GM12892 (cell line): ENCODE measurements at regions not wholly inside any gene's neighbourhood (a gene's known extent, or its start where the extent isn't known, plus 50 kb on each side); places are given as distances from the start of the nearest gene placed in this dataset.
"Not testable (repeated sequence)": the region's sequence is repeated elsewhere in the genome, so short reads cannot be mapped to it uniquely, and the experiment has no call there.

Experiments
- DNase-seq: peaks from one replicate; pipeline ENCODE4 v3.0.0; 2011; ENCODE audit not compliant: insufficient read length
- FAIRE-seq: peaks from 2 replicates; lab custom pipeline; 2011; peaks lifted over from hg19 to GRCh38; lab: Jason Lieb, UNC
- POLR2A ChIP-seq: IDR thresholded peaks from 2 replicates; pipeline ENCODE4 v1.6.1; 2011; ENCODE audit warnings: low read depth, low read length, control low read depth
- POLR2AphosphoS5 ChIP-seq: IDR thresholded peaks from 2 replicates; pipeline ENCODE4 v1.6.1; 2011; ENCODE audit warnings: low read depth, low read length, control low read depth
- TAF1 ChIP-seq: IDR thresholded peaks from 2 replicates; pipeline ENCODE4 v1.6.1; 2011; ENCODE audit warnings: low read depth, mild to moderate bottlenecking, control low read depth, low read length, borderline replicate concordance

DNA sequence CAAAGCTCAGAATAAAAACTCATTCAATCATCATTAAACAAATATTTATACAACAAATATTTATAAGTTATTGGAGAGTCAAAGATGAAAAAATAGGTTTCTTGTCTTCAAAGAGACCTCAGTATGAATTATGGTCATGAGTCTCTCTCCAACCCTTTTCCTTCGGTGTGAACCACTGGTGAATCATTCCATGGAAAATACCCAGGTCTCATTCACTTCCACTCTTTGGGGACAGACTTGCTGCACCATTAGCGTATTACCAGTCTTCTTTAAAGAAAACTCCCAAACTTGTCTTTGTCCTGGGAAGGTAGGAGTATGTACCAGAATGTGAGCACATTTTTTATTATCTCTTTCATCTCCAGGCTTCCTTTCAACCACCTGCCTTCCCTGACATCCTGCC, 257.4 kb upstream of the RBMS1 start:
- TF ChIP-seq POLR2A (no peak), TAF1 (no peak), POLR2AphosphoS5 (no peak)
- FAIRE-seq = no peak

DNA sequence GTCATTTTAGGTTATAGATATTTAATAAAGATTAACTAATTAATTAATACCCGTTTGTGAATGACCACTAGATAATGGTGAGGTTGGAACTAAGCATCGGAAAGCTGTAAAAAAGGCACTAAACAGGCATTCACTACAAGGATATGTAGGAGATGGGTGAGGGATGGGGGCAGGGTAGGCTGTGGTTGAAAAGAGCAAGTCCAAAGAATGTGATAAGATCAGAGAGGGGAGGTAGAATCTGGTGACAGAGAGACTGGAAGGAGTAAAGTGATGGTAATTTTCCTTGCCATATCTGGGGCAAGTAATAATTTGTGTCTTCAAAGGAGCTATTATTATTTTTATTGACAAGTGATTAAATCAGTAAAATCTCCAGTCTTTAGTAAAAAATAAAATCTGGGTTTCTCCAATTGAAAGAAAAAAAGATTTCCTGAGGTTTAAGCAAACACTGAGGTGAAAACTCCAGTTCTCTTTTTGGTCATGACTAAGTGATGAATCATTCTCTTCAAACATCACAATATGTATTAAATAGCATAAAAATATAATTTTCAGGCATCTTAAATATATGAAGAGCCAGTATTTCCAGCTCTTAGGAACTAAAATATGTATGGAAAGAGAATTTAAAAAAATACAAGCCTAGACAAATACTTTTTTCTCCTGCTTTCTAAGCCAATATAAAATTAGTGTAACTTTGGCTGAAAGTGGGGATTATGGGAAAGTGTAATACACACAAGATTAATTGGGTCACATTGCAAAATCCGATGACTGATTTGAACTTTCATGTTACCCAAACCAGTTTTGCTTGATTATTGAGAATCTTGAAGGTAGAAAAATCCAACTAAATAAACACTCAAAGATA, 259.1 kb upstream of the RBMS1 start:
- TF ChIP-seq POLR2AphosphoS5 = no peak
- TF ChIP-seq TAF1 = no peak
- no peak for TF ChIP-seq POLR2A
- no peak for DNase-seq
- FAIRE-seq = no peak

More for the DNA sequence above, 257.4 kb upstream of the RBMS1 start:
- DNase-seq = no peak

DNA sequence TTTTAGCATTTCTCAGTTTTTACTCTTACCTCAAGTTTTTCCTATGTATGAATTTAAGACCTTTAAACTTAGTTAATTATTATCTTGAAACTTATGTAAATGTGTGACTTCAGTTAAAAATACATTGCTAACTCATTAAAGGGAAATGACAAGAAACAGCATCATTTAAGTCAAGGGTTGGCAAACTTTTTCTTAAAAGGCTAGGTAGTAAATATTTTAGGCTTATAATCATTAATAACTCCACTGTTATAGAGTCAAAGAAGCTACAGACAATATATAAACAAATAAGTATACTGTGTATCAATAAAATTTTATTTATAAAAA, 259.7 kb upstream of the RBMS1 start:
- DNase-seq (no peak), FAIRE-seq (no peak)
- no peak for TF ChIP-seq POLR2A
- no peak for TF ChIP-seq POLR2AphosphoS5
- no peak for TF ChIP-seq TAF1

DNA sequence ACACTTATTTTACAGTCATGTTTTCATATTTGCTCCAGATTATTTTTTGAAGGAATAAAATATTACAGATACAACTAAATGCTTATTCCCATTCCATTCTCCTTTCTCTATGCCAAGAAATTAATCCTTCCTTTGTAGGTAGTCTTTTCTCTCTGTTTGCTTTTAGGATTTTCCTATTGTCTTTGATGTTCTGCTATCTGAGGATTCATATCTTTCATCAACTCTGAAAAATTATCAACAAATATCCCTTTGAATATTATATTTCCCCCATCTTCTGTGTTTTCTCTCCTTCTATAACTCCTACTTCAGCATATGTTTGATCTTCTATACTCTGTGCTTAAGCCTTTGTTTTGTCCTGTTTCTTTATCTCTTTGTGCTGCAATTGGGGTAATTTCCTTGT, 260.4 kb upstream of the RBMS1 start:
- TF ChIP-seq POLR2A = no peak
- no peak for TF ChIP-seq TAF1
- no peak for TF ChIP-seq POLR2AphosphoS5
- DNase-seq (no peak), FAIRE-seq (no peak)

DNA sequence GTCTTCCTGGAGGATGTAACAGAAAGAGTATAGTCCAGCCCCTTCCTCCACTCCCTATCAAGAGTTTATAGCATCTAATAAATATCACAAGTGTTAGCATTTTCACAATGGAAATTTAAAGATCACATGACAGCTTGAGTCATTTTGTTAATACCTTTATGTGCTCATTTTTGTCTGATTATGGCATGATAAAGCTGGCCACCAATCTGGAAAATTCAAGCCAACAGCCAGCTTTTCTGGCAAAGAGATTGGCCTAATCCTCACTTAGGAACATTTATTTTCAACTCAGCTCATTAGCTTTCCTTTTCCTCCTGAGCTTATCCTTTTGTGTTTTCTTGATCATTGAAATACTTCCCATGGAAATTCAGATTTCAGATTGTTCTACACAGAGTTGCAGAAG, 262.9 kb upstream of the RBMS1 start:
- DNase-seq = no peak
- no peak for TF ChIP-seq POLR2A
- TF ChIP-seq POLR2AphosphoS5 = no peak
- no peak for TF ChIP-seq TAF1
- no peak for FAIRE-seq

DNA sequence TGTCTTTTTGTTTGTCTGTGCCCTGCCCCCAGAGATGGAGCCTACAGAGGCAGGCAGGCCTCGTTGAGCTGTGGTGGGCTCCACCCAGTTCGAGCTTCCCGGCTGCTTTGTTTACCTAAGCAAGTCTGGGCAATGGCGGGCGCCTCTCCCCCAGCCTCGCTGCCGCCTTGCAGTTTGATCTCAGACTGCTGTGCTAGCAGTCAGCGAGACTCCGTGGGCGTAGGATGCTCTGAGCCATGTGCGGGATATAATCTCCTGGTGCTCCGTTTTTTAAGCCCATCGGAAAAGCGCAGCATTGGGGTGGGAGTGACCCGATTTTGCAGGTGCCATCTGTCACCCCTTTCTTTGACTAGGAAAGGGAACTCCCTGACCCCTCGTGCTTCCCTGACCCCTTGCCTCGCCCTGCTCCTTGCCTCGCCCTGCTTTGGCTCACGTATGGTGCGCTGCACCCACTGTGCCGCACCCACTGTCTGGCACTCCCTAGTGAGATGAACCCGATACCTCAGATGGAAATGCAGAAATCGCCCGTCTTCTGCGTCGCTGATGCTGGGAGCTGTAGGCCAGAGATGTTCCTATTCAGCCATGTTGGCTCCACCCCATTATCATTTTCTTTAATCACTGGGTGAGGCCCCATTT, 269.0 kb upstream of the RBMS1 start:
- DNase-seq, FAIRE-seq: not testable (repeated sequence)

DNA sequence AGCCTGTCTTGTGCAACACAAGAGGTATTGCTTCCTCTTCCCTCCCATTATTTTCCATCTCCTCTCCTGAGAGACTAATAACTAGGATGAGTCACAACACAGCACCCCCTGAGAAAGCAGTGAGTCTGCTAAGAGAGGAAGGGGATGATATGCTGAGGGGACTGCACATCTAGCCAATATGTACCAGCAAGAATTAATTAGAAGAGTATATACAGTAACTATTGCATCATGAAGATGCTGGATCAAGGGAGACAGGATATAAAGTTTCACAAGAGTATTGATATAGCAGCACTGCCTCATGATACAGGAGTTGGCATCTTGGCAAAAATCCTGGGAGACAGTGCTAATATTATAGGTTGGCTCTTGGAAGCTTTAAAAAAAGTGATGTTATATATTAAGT, 289.9 kb upstream of the RBMS1 start:
- DNase-seq (no peak), FAIRE-seq (no peak)
- TF ChIP-seq POLR2A = no peak
- no peak for TF ChIP-seq POLR2AphosphoS5
- no peak for TF ChIP-seq TAF1

DNA sequence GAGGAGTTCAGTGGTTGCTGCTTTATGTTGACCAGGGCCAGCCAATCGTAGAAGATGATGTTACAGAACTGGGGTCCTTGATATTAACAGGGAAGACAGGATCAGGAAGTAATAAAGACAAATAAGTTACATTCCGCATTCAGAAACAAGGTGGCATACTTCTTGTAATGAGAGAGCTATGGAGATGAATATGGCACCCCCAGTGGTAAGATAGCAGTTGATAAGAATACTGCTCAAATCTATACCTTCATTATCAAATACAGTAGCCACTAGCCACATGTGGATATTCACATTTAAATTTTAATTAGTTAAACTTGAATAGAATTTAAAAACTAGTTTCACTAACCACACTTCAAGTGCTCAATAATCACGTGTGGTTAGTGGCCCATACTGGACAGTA, 290.4 kb upstream of the RBMS1 start:
- FAIRE-seq (no peak), DNase-seq (no peak)
- TF ChIP-seq POLR2AphosphoS5 (no peak), POLR2A (no peak), TAF1 (no peak)

DNA sequence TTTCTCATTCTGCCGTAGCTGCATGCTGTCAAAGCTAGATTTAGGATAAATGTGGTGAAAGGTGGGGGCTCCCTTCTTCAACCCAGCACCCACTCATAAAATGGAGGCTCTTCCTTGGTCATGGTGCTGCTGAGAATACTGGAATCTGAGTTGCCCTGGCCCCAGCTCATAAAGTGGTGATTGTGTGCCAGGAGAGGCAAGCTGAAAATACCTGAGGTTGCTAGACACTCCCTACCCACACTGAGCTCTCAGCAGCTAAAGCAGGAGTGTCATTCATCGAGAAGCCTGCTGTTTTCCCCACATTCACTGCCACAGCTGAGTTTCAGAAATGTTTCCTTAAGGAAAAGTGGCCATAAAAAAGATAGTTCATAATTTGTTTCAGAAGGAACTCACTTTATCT, 297.1 kb upstream of the RBMS1 start:
- DNase-seq (no peak), FAIRE-seq (no peak)
- no peak for TF ChIP-seq POLR2A
- no peak for TF ChIP-seq POLR2AphosphoS5
- no peak for TF ChIP-seq TAF1

DNA sequence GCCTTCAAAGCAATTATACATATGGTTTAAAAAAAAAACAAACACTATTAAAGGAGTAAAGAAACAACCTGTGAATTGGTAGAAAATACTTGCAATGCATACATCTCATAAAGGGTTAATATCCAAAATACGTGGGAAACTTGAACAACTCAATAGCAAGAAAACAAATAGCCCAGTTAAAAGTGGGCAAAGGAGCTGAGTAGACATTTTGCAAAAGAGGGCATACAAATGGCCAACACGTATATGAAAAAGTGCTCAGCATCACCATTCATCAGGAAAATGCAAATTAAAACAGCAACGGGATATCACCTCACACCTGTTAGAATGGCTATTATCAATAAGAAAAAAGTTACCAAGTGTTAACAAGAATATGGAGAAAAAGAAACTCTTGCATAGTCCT, 298.3 kb upstream of the RBMS1 start:
- DNase-seq = no peak
- no peak for FAIRE-seq
- no peak for TF ChIP-seq TAF1
- no peak for TF ChIP-seq POLR2AphosphoS5
- TF ChIP-seq POLR2A = no peak

DNA sequence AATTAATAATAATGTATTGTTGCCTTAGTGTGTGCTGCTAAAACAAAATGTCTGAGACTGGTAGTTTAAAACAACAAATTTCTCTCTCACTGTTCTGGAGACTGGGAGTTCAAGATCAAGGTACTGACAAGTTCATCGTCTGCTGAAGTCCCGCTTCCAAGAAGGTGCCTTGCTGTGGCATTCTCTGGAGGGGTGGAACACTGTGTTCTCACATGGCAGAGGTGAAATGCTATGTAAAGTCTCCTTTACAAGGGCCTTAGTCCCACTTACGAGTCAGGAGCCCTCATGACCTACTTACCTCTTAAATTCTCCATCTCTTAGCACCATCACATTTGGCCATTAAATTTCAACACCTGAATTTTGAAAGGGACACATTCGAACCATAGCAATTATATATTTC, 299.2 kb upstream of the RBMS1 start:
- DNase-seq (no peak), FAIRE-seq (no peak)
- TF ChIP-seq TAF1 = no peak
- TF ChIP-seq POLR2A = no peak
- TF ChIP-seq POLR2AphosphoS5 = no peak

DNA sequence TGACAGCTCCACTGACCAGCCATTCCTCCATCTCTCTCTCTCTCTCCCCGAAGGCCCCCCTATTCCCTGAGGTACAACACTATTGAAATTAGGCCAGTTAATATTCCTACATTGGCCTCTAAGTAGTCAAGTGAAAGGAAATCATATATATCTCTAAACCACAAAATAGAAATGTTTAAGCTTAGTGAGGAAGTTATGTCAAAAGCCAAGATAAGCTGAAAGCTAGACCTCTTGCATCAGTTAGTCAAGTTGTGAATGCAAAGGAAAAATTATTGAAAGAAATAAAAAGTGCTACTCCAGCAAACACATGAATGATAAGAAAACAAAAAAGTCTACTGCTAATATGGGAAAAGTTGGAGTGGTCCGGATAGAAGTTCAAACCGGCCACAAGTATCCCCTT, 301.3 kb upstream of the RBMS1 start:
- DNase-seq (no peak), FAIRE-seq (no peak)
- TF ChIP-seq TAF1 = no peak
- TF ChIP-seq POLR2A = no peak
- TF ChIP-seq POLR2AphosphoS5 = no peak
